Thyroid gland (tissue), 4 donors: ENCODE measurements at regions not wholly inside any gene's neighbourhood (a gene's known extent, or its start where the extent isn't known, plus 50 kb on each side); places are given as distances from the start of the nearest gene placed in this dataset.

Experiments used
- DNase-seq, 2 donors: peaks; one replicate each; pipeline ENCODE4 v3.0.0-alpha.2; 2019
- H3K27ac ChIP-seq, 3 donors: fragments of 200-600 bp; sonication (generic); 1 replicate in 2 of 3; 2 replicates in 1 of 3; pipeline ENCODE4 v1.5.1; 2016 to 2019; ENCODE audit warnings: mild to moderate bottlenecking in 1 of 3, moderate library complexity in 1 of 3
- H3K27me3 ChIP-seq: fragments of 200-600 bp; sonication (generic); one replicate; pipeline ENCODE4 v1.5.1; 2019
- H3K36me3 ChIP-seq, 2 donors: fragments of 200-600 bp; sonication (generic); one replicate each; pipeline ENCODE4 v1.5.1; 2016 to 2019
- H3K4me1 ChIP-seq, 2 donors: fragments of 200-600 bp; sonication (generic); one replicate each; pipeline ENCODE4 v1.5.1; 2017 to 2019
- H3K4me3 ChIP-seq, 3 donors: fragments of 200-600 bp; sonication (generic); replicated peaks in 1 of 3; 1 replicate in 2 of 3; 2 replicates in 1 of 3; pipeline ENCODE4 v1.5.1; 2016; ENCODE audit warnings: mild to moderate bottlenecking in 1 of 3
- H3K9me3 ChIP-seq: fragments of 200-600 bp; sonication (generic); one replicate; pipeline ENCODE4 v1.5.1; 2017
- POLR2A ChIP-seq, 2 donors: fragments of 450-650 bp; IDR thresholded peaks; one replicate each; pipeline ENCODE4 v1.6.1; 2017; ENCODE audit warnings: antibody characterized with exemption in 2 of 2, mild to moderate bottlenecking in 2 of 2, moderate library complexity in 1 of 2
- WGBS, 2 donors: methylation state at CpG; one replicate each; pipeline ENCODE4 v1.1.5; 2017; 5-methylcytosine and 5-hydroxymethylcytosine counted together
- intact Hi-C: fragments of 100-400 bp; cut with DNase I; formaldehyde crosslinking; loops from one replicate; pipeline ENCODE4 v1.15.1; 2023
- TF ChIP-seq, protein P1 (sequence below), 6 experiments: fragments of 200-600 bp in 3 of 6; fragments of 450-650 bp in 3 of 6; sonication (generic) in 3 of 6; IDR thresholded peaks; one replicate each; pipeline ENCODE4 v1.5.1; 2016 to 2019; ENCODE audit warnings: antibody characterized with exemption in 6 of 6, mild to moderate bottlenecking in 2 of 6, inconsistent platforms in 1 of 6, moderate library complexity in 1 of 6

GRCh38 chr12:93198086-93198485 lies 179.6 kb upstream of the NUDT4 start:
- H3K4me1 ChIP-seq, result peaks cover 24 to 38% of the 10 kb centered on the region in 2 donors
- WGBS, 2 donors, result 73 to 85% methylated on average over 4 of the region's 4 CpGs
- H3K9me3 ChIP-seq, result no peaks in the 10 kb centered on the region
- DNase-seq, result no peak
- no peak overlapping the region for H3K4me3 ChIP-seq
- intact Hi-C loops, result no loop called here
- H3K36me3 ChIP-seq, result no peaks in the 10 kb centered on the region
- TF ChIP-seq, protein P1, sequence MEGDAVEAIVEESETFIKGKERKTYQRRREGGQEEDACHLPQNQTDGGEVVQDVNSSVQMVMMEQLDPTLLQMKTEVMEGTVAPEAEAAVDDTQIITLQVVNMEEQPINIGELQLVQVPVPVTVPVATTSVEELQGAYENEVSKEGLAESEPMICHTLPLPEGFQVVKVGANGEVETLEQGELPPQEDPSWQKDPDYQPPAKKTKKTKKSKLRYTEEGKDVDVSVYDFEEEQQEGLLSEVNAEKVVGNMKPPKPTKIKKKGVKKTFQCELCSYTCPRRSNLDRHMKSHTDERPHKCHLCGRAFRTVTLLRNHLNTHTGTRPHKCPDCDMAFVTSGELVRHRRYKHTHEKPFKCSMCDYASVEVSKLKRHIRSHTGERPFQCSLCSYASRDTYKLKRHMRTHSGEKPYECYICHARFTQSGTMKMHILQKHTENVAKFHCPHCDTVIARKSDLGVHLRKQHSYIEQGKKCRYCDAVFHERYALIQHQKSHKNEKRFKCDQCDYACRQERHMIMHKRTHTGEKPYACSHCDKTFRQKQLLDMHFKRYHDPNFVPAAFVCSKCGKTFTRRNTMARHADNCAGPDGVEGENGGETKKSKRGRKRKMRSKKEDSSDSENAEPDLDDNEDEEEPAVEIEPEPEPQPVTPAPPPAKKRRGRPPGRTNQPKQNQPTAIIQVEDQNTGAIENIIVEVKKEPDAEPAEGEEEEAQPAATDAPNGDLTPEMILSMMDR (IDR thresholded peaks at IDR 0.05), result no peak
- no peak for TF ChIP-seq POLR2A (IDR thresholded peaks at IDR 0.05)
- H3K27ac ChIP-seq, result no peak overlapping the region
- H3K27me3 ChIP-seq, result no peaks in the 10 kb centered on the region

GRCh38 chr12:93199831-93200236 lies 177.9 kb upstream of the NUDT4 start:
- Histone ChIP-seq H3K4me1 (peaks cover 24 to 38% of the 10 kb centered on the region in 2 donors), H3K4me3 (no peak overlapping the region), H3K27ac (peak overlapping the region; percentile 3 to 53 (median 24)), H3K36me3 (no peaks in the 10 kb centered on the region), H3K9me3 (no peaks in the 10 kb centered on the region), H3K27me3 (no peaks in the 10 kb centered on the region)
- DNase-seq, result no peak
- intact Hi-C loops, result no loop called here
- TF ChIP-seq, protein P1 (IDR thresholded peaks at IDR 0.05), result no peak
- no peak for TF ChIP-seq POLR2A (IDR thresholded peaks at IDR 0.05)
- WGBS, 2 donors, result 20 to 25% methylated on average over 2 of the region's 2 CpGs

GRCh38 chr12:93200291-93200917 lies 177.3 kb upstream of the NUDT4 start:
- Histone ChIP-seq H3K36me3 (no peaks in the 10 kb centered on the region), H3K27me3 (no peaks in the 10 kb centered on the region), H3K27ac (peak overlapping the region in 1 of 3 donors; percentile 53), H3K4me1 (peaks cover 24 to 43% of the 10 kb centered on the region in 2 donors), H3K4me3 (no peak overlapping the region), H3K9me3 (no peaks in the 10 kb centered on the region)
- intact Hi-C loops, result no loop called here
- TF ChIP-seq, protein P1 (IDR thresholded peaks at IDR 0.05), result no peak
- 87 to 89% methylated on average over 7 of the region's 7 CpGs for WGBS, 2 donors
- no peak for DNase-seq

- peaks cover 24 to 37% of the 10 kb centered on the region in 2 donors for H3K4me1 ChIP-seq
- H3K27me3 ChIP-seq, result no peaks in the 10 kb centered on the region
- no peaks in the 10 kb centered on the region for H3K9me3 ChIP-seq
- H3K27ac ChIP-seq, result no peak overlapping the region
- H3K36me3 ChIP-seq, result no peaks in the 10 kb centered on the region
- DNase-seq, result no peak
- intact Hi-C loops, result no loop called here
- WGBS, 2 donors, result 92 to 97% methylated on average over 6 of the region's 6 CpGs
- H3K4me3 ChIP-seq, result no peak overlapping the region
- no peak for TF ChIP-seq POLR2A (IDR thresholded peaks at IDR 0.05)
- TF ChIP-seq, protein P1 (IDR thresholded peaks at IDR 0.05), result no peak
Observed at GRCh38 chr12:93201990-93202389, 175.7 kb upstream of the NUDT4 start.

DNA sequence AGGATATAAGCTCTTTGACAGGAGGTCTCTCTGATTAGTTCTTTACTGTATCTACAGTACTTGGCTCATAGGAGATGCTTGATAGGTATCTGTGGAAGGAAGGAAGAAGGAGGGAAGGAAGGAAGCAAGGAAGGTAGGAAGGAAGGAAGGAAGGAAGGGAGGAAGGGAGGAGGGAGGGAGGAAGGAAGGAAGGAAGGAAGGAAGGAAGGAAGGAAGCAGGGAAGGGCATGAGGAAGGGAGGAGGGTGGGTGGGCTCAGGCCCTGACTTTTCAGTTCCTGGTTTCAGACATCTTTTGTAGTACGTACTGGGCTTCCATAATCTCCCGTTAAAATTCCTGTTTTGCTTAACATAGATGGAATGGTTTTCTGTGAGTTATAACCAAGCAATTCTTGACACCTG lies 175.0 kb upstream of the NUDT4 start:
- intact Hi-C loops, result no loop called here
- H3K9me3 ChIP-seq, result no peaks in the 10 kb centered on the region
- 88 to 89% methylated on average over 2 of the region's 2 CpGs for WGBS, 2 donors
- no peak overlapping the region for H3K4me3 ChIP-seq
- DNase-seq, result no peak
- no peaks in the 10 kb centered on the region for H3K27me3 ChIP-seq
- no peak overlapping the region for H3K27ac ChIP-seq
- H3K4me1 ChIP-seq, result peaks cover 19 to 31% of the 10 kb centered on the region in 2 donors
- TF ChIP-seq, protein P1 (IDR thresholded peaks at IDR 0.05), result no peak
- no peak for TF ChIP-seq POLR2A (IDR thresholded peaks at IDR 0.05)
- no peaks in the 10 kb centered on the region for H3K36me3 ChIP-seq
